ENCODE measurements at regions not wholly inside any gene's neighbourhood (a gene's known extent, or its start where the extent isn't known, plus 50 kb on each side); places are given as distances from the start of the nearest gene placed in this dataset.

- H3K27ac ChIP-seq (ENCODE audit: low read length) = no peak overlapping the region
- no peaks in the 10 kb centered on the region for H3K9me3 ChIP-seq (ENCODE audit: control insufficient read depth, insufficient read depth, low read length)
- no peaks in the 10 kb centered on the region for H3K36me3 ChIP-seq (ENCODE audit: control insufficient read depth, insufficient read depth, low read length)
- no peak for DNase-seq (ENCODE audit: low read depth, low spot score)
- no peaks in the 10 kb centered on the region; the same call in 1 of the 2 replicates for H3K4me1 ChIP-seq (ENCODE audit: control insufficient read depth, insufficient read depth, low read length)
- no peaks in the 10 kb centered on the region for H3K27me3 ChIP-seq (ENCODE audit: control insufficient read depth, insufficient read depth, low read length)
- WGBS (ENCODE audit: insufficient coverage, insufficient read length) = no CpG with 5 or more reads among the region's 2 CpGs
- H3K4me3 ChIP-seq (ENCODE audit: low read length) = no peak overlapping the region
These were observed 91.7 kb upstream of the MMADHC start for GRCh38 chr2:149679286-149679685.

GRCh38 chr2:149677416-149677815 lies 89.8 kb upstream of the MMADHC start:
- Histone ChIP-seq H3K36me3 (ENCODE audit: control insufficient read depth, insufficient read depth, low read length) (no peaks in the 10 kb centered on the region), H3K27ac (ENCODE audit: low read length) (no peak overlapping the region), H3K4me1 (ENCODE audit: control insufficient read depth, insufficient read depth, low read length) (no peaks in the 10 kb centered on the region), H3K9me3 (ENCODE audit: control insufficient read depth, insufficient read depth, low read length) (no peaks in the 10 kb centered on the region), H3K27me3 (ENCODE audit: control insufficient read depth, insufficient read depth, low read length) (no peaks in the 10 kb centered on the region), H3K4me3 (ENCODE audit: low read length) (no peak overlapping the region)
- no CpG with 5 or more reads among the region's 1 CpG for WGBS (ENCODE audit: insufficient coverage, insufficient read length)
- no peak for DNase-seq (ENCODE audit: low read depth, low spot score)

DNA sequence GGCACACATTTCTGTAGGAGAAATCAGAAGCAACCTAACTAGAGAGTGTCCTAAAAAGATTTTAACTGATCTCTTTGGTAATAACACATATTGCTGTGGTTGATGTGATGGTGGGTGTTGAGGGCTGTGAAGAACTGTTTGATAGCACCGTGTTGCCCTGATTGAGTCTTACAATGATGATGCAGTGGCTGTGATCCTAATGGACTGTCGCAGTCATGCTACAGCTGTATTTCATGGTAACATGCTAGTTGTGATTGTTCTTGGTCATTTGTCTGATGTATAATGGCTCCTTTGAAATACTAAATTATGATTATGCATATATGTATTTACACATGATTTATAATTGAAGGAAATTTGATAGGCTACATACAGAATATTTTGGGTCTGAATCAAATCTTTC lies 82.5 kb upstream of the MMADHC start:
- no peaks in the 10 kb centered on the region for H3K27me3 ChIP-seq (ENCODE audit: control insufficient read depth, insufficient read depth, low read length)
- DNase-seq (ENCODE audit: low read depth, low spot score) = no peak
- H3K9me3 ChIP-seq (ENCODE audit: control insufficient read depth, insufficient read depth, low read length) = no peaks in the 10 kb centered on the region
- no peak overlapping the region for H3K27ac ChIP-seq (ENCODE audit: low read length)
- H3K4me1 ChIP-seq (ENCODE audit: control insufficient read depth, insufficient read depth, low read length) = no peaks in the 10 kb centered on the region
- no CpG with 5 or more reads among the region's 2 CpGs for WGBS (ENCODE audit: insufficient coverage, insufficient read length)
- H3K4me3 ChIP-seq (ENCODE audit: low read length) = no peak overlapping the region
- no peaks in the 10 kb centered on the region for H3K36me3 ChIP-seq (ENCODE audit: control insufficient read depth, insufficient read depth, low read length)

DNA sequence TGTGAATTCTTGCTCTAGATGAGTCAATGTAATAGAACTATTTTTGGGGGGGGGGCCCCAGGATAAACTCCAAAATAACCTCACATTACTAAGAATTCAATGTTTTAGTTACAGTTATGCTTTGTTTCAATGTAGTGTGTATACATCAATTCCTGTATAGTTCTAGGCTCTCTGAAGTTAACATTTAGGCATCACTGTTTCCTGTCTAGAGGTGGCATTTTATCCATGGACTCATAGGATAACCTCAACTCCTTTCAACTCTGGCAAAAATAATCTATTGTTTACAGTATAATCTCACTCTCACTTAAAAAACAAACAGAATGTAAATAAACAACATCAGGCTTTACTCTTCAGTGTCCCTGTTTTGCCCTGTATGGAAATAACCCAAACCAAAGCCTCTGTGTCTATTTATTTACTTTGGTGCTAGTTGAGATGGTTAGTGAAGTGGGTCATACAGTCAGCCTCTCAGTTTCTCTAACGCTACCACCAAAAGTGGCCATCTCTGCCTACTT lies 79.3 kb upstream of the MMADHC start:
- no CpG with 5 or more reads among the region's 1 CpG for WGBS (ENCODE audit: insufficient coverage, insufficient read length)
- Histone ChIP-seq H3K27ac (ENCODE audit: low read length) (no peak overlapping the region), H3K9me3 (ENCODE audit: control insufficient read depth, insufficient read depth, low read length) (no peaks in the 10 kb centered on the region), H3K4me3 (ENCODE audit: low read length) (no peak overlapping the region), H3K36me3 (ENCODE audit: control insufficient read depth, insufficient read depth, low read length) (no peaks in the 10 kb centered on the region), H3K4me1 (ENCODE audit: control insufficient read depth, insufficient read depth, low read length) (no peaks in the 10 kb centered on the region), H3K27me3 (ENCODE audit: control insufficient read depth, insufficient read depth, low read length) (no peaks in the 10 kb centered on the region)
- DNase-seq (ENCODE audit: low read depth, low spot score) = no peak

- whole genome bisulfite sequencing (ENCODE audit: insufficient coverage, insufficient read length) = no CpG with 5 or more reads among the region's 3 CpGs
- Histone ChIP-seq H3K4me3 (ENCODE audit: low read length) (no peak overlapping the region), H3K9me3 (ENCODE audit: control insufficient read depth, insufficient read depth, low read length) (no peaks in the 10 kb centered on the region), H3K27me3 (ENCODE audit: control insufficient read depth, insufficient read depth, low read length) (no peaks in the 10 kb centered on the region), H3K36me3 (ENCODE audit: control insufficient read depth, insufficient read depth, low read length) (no peaks in the 10 kb centered on the region), H3K4me1 (ENCODE audit: control insufficient read depth, insufficient read depth, low read length) (no peaks in the 10 kb centered on the region), H3K27ac (ENCODE audit: low read length) (no peak overlapping the region)
- DNase-seq (ENCODE audit: low read depth, low spot score) = no peak
These were observed 77.3 kb upstream of the MMADHC start for GRCh38 chr2:149664896-149665295.

DNA sequence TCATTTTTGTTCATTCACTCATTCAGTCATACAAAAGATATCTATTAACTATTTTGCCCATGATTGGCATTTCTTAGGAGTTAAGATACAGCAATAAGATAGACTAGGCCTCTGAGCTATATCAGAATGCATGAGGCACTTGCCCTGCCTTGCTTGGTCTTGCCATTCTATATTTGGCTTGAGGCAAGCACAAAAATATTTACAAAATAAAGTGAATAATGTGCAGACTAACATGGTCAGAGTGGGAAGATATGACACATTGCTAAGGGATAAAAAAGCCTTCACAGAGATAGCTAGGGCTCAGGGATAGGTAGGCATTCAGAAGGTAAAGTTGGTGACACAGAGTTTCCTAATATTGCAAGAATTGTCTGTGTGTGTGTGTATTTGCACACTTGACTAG lies 75.0 kb upstream of the MMADHC start:
- Histone ChIP-seq H3K4me1 (ENCODE audit: control insufficient read depth, insufficient read depth, low read length) (no peaks in the 10 kb centered on the region), H3K4me3 (ENCODE audit: low read length) (no peak overlapping the region), H3K9me3 (ENCODE audit: control insufficient read depth, insufficient read depth, low read length) (no peaks in the 10 kb centered on the region), H3K27ac (ENCODE audit: low read length) (no peak overlapping the region), H3K27me3 (ENCODE audit: control insufficient read depth, insufficient read depth, low read length) (no peaks in the 10 kb centered on the region), H3K36me3 (ENCODE audit: control insufficient read depth, insufficient read depth, low read length) (no peaks in the 10 kb centered on the region)
- no peak for DNase-seq (ENCODE audit: low read depth, low spot score)

GRCh38 chr2:149661844-149662243 lies 74.3 kb upstream of the MMADHC start:
- Histone ChIP-seq H3K4me3 (ENCODE audit: low read length) (no peak overlapping the region), H3K4me1 (ENCODE audit: control insufficient read depth, insufficient read depth, low read length) (no peaks in the 10 kb centered on the region), H3K36me3 (ENCODE audit: control insufficient read depth, insufficient read depth, low read length) (no peaks in the 10 kb centered on the region), H3K27ac (ENCODE audit: low read length) (no peak overlapping the region), H3K27me3 (ENCODE audit: control insufficient read depth, insufficient read depth, low read length) (no peaks in the 10 kb centered on the region), H3K9me3 (ENCODE audit: control insufficient read depth, insufficient read depth, low read length) (no peaks in the 10 kb centered on the region)
- no peak for DNase-seq (ENCODE audit: low read depth, low spot score)
- WGBS (ENCODE audit: insufficient coverage, insufficient read length) = no CpG with 5 or more reads among the region's 1 CpG

DNA sequence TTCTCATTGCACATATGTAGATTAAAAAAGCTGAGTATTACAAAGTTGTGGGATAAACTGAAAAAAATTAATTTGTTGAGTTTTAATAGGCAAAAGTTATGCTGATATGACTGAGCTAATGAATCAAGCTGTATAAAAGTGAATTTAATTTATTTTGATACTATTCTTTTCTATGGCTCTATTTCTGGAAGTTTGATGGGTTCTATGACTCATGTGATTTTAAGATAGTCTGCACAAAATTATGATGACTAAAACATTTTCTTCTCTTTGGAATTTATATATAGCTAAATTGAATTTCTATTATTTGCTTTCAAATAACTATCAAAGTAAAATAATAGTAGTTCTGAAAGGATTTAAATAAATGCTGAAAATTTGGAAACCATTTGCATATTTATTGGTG lies 71.0 kb upstream of the MMADHC start:
- Histone ChIP-seq H3K9me3 (ENCODE audit: control insufficient read depth, insufficient read depth, low read length) (no peaks in the 10 kb centered on the region), H3K36me3 (ENCODE audit: control insufficient read depth, insufficient read depth, low read length) (no peaks in the 10 kb centered on the region), H3K27ac (ENCODE audit: low read length) (no peak overlapping the region), H3K27me3 (ENCODE audit: control insufficient read depth, insufficient read depth, low read length) (no peaks in the 10 kb centered on the region), H3K4me1 (ENCODE audit: control insufficient read depth, insufficient read depth, low read length) (peaks cover 1% of the 10 kb centered on the region; the same call in 1 of the 2 replicates), H3K4me3 (ENCODE audit: low read length) (no peak overlapping the region)
- no peak for DNase-seq (ENCODE audit: low read depth, low spot score)

- no peak overlapping the region for H3K27ac ChIP-seq (ENCODE audit: low read length)
- H3K4me1 ChIP-seq (ENCODE audit: control insufficient read depth, insufficient read depth, low read length) = peaks cover 1% of the 10 kb centered on the region; the same call in 1 of the 2 replicates
- H3K9me3 ChIP-seq (ENCODE audit: control insufficient read depth, insufficient read depth, low read length) = no peaks in the 10 kb centered on the region
- no peaks in the 10 kb centered on the region for H3K36me3 ChIP-seq (ENCODE audit: control insufficient read depth, insufficient read depth, low read length)
- WGBS (ENCODE audit: insufficient coverage, insufficient read length) = no CpG with 5 or more reads among the region's 1 CpG
- DNase-seq (ENCODE audit: low read depth, low spot score) = no peak
- H3K27me3 ChIP-seq (ENCODE audit: control insufficient read depth, insufficient read depth, low read length) = no peaks in the 10 kb centered on the region
- H3K4me3 ChIP-seq (ENCODE audit: low read length) = no peak overlapping the region
These were observed 69.9 kb upstream of the MMADHC start for GRCh38 chr2:149657401-149658040.

- Histone ChIP-seq H3K36me3 (ENCODE audit: control insufficient read depth, insufficient read depth, low read length) (no peaks in the 10 kb centered on the region), H3K27ac (ENCODE audit: low read length) (no peak overlapping the region), H3K4me1 (ENCODE audit: control insufficient read depth, insufficient read depth, low read length) (peaks cover 1% of the 10 kb centered on the region; the same call in 1 of the 2 replicates), H3K27me3 (ENCODE audit: control insufficient read depth, insufficient read depth, low read length) (no peaks in the 10 kb centered on the region), H3K9me3 (ENCODE audit: control insufficient read depth, insufficient read depth, low read length) (no peaks in the 10 kb centered on the region), H3K4me3 (ENCODE audit: low read length) (no peak overlapping the region)
- DNase-seq (ENCODE audit: low read depth, low spot score) = no peak
- WGBS (ENCODE audit: insufficient coverage, insufficient read length) = no CpG with 5 or more reads among the region's 5 CpGs
These were observed 69.4 kb upstream of the MMADHC start for GRCh38 chr2:149656996-149657395.

GRCh38 chr2:149653831-149654445 lies 66.4 kb upstream of the MMADHC start:
- Histone ChIP-seq H3K27me3 (ENCODE audit: control insufficient read depth, insufficient read depth, low read length) (no peaks in the 10 kb centered on the region), H3K36me3 (ENCODE audit: control insufficient read depth, insufficient read depth, low read length) (no peaks in the 10 kb centered on the region), H3K27ac (ENCODE audit: low read length) (no peak overlapping the region), H3K4me3 (ENCODE audit: low read length) (no peak overlapping the region), H3K4me1 (ENCODE audit: control insufficient read depth, insufficient read depth, low read length) (peaks cover 1% of the 10 kb centered on the region; the same call in 1 of the 2 replicates), H3K9me3 (ENCODE audit: control insufficient read depth, insufficient read depth, low read length) (no peaks in the 10 kb centered on the region)
- WGBS (ENCODE audit: insufficient coverage, insufficient read length) = no CpG with 5 or more reads among the region's 3 CpGs
- no peak for DNase-seq (ENCODE audit: low read depth, low spot score)
